ENCODE measurements at regions not wholly inside any gene's neighbourhood (a gene's known extent, or its start where the extent isn't known, plus 50 kb on each side); places are given as distances from the start of the nearest gene placed in this dataset.

DNA sequence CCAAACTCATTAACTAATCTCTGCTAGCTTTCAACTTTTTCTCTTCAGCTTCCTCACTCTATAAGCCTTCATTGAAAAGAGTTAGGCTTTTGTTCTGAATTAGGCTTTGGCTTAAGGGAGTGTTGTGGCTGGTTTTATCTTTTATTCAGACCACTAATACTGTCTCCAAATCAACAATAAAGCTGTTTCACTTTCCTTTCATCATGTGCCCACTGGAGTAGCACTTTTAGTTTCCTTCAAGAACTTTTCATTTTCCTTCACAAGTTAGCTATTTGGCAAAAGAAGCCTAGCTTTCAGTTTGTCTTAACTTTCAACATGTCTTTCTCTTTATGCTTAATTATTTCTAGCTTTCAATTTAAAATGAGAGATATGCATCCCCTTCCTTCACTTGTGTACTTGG, 271.7 kb upstream of the FSIP2 start:
- TF ChIP-seq, protein P1, sequence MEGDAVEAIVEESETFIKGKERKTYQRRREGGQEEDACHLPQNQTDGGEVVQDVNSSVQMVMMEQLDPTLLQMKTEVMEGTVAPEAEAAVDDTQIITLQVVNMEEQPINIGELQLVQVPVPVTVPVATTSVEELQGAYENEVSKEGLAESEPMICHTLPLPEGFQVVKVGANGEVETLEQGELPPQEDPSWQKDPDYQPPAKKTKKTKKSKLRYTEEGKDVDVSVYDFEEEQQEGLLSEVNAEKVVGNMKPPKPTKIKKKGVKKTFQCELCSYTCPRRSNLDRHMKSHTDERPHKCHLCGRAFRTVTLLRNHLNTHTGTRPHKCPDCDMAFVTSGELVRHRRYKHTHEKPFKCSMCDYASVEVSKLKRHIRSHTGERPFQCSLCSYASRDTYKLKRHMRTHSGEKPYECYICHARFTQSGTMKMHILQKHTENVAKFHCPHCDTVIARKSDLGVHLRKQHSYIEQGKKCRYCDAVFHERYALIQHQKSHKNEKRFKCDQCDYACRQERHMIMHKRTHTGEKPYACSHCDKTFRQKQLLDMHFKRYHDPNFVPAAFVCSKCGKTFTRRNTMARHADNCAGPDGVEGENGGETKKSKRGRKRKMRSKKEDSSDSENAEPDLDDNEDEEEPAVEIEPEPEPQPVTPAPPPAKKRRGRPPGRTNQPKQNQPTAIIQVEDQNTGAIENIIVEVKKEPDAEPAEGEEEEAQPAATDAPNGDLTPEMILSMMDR (IDR thresholded peaks at IDR 0.05), result no peak
- no peak for TF ChIP-seq POLR2A (IDR thresholded peaks at IDR 0.05)
